Hepatocyte (in vitro differentiated cells): ENCODE measurements at regions not wholly inside any gene's neighbourhood (a gene's known extent, or its start where the extent isn't known, plus 50 kb on each side); places are given as distances from the start of the nearest gene placed in this dataset.

Experiments used
- EZH2phosphoT487 ChIP-seq: fragments of 200-600 bp; sonication (generic); IDR thresholded peaks from one replicate; pipeline ENCODE4 v1.6.1; 2018; ENCODE audit warnings: antibody characterized with exemption, mild to moderate bottlenecking, low read depth, moderate library complexity; ENCODE audit not compliant: unreplicated experiment, severe bottlenecking
- TF ChIP-seq, protein P1 (sequence below): fragments of 200-600 bp; sonication (generic); IDR thresholded peaks from 2 replicates; pipeline ENCODE4 v1.5.1; 2016; ENCODE audit warnings: antibody characterized with exemption, mild to moderate bottlenecking; ENCODE audit not compliant: poor library complexity

DNA sequence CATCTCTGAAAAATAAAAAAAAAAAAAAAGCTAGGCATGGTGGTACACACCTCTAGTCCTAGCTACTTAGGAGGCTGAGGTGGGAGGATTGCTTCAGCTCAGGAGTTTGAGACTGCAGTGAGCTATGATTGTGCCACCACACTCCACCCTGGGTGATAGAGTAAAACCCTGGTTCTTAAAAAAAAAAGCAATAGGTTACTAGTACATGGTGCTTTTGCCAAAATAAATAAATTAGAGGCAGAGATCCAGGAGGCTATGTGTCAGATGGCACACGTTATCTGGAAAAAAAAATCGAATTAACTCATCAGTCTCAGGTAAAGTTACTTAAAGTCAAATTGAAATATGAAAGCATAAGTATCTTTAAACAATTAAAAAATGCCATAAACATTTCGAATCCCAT, 94.3 kb downstream of the VCX3A start:
- TF ChIP-seq, protein P1, sequence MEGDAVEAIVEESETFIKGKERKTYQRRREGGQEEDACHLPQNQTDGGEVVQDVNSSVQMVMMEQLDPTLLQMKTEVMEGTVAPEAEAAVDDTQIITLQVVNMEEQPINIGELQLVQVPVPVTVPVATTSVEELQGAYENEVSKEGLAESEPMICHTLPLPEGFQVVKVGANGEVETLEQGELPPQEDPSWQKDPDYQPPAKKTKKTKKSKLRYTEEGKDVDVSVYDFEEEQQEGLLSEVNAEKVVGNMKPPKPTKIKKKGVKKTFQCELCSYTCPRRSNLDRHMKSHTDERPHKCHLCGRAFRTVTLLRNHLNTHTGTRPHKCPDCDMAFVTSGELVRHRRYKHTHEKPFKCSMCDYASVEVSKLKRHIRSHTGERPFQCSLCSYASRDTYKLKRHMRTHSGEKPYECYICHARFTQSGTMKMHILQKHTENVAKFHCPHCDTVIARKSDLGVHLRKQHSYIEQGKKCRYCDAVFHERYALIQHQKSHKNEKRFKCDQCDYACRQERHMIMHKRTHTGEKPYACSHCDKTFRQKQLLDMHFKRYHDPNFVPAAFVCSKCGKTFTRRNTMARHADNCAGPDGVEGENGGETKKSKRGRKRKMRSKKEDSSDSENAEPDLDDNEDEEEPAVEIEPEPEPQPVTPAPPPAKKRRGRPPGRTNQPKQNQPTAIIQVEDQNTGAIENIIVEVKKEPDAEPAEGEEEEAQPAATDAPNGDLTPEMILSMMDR = no peak
- no peak for TF ChIP-seq EZH2phosphoT487
